Fibroblast of the aortic adventitia (primary cell): ENCODE measurements at regions not wholly inside any gene's neighbourhood (a gene's known extent, or its start where the extent isn't known, plus 50 kb on each side); places are given as distances from the start of the nearest gene placed in this dataset.
"Not testable (repeated sequence)": the region's sequence is repeated elsewhere in the genome, so short reads cannot be mapped to it uniquely, and the experiment has no call there.

Experiments used
- DNase-seq: peaks from one replicate; pipeline ENCODE4 v3.0.0-alpha.2; 2010; ENCODE audit warnings: low read depth
- H3K4me3 ChIP-seq: 2 replicates; pipeline ENCODE4 v1.5.1; 2011; ENCODE audit warnings: low read depth, mild to moderate bottlenecking, control low read depth, low read length, moderate library complexity
- CTCF ChIP-seq: IDR thresholded peaks from 2 replicates; pipeline ENCODE4 v1.5.1; 2011; ENCODE audit warnings: mild to moderate bottlenecking, low read length, control low read depth, inconsistent platforms; ENCODE audit not compliant: insufficient read depth

- TF ChIP-seq CTCF: no peak
- no peak for DNase-seq
- H3K4me3 ChIP-seq: no peak overlapping the region
Measured at GRCh38 chr3:170692720-170693119, 106.8 kb upstream of the SLC7A14 start.

- TF ChIP-seq CTCF: no peak
- no peak for DNase-seq
- no peak overlapping the region for H3K4me3 ChIP-seq
Measured at GRCh38 chr3:170690661-170690981, 104.7 kb upstream of the SLC7A14 start.

GRCh38 chr3:170689893-170690660 lies 104.2 kb upstream of the SLC7A14 start:
- DNase-seq: peak; percentile 62
- no peak overlapping the region for H3K4me3 ChIP-seq
- peak; percentile 76 for TF ChIP-seq CTCF

- no peak for TF ChIP-seq CTCF
- DNase-seq: peak; percentile 94
- H3K4me3 ChIP-seq: no peak overlapping the region
Measured at GRCh38 chr3:170689296-170689829, 103.5 kb upstream of the SLC7A14 start.

- not testable (repeated sequence) for H3K4me3 ChIP-seq, DNase-seq
Measured at GRCh38 chr3:170688222-170688621, 102.3 kb upstream of the SLC7A14 start.

GRCh38 chr3:170680593-170680992 lies 94.7 kb upstream of the SLC7A14 start:
- no peak for DNase-seq
- H3K4me3 ChIP-seq: no peak overlapping the region
- no peak for TF ChIP-seq CTCF

GRCh38 chr3:170679190-170679589 lies 93.3 kb upstream of the SLC7A14 start:
- no peak for TF ChIP-seq CTCF
- H3K4me3 ChIP-seq: no peak overlapping the region
- DNase-seq: no peak
